Progenitor cell of endocrine pancreas (in vitro differentiated cells): ENCODE measurements at regions not wholly inside any gene's neighbourhood (a gene's known extent, or its start where the extent isn't known, plus 50 kb on each side); places are given as distances from the start of the nearest gene placed in this dataset.

Source experiments
- DNase-seq: peaks from one replicate; pipeline ENCODE4 v3.0.0; 2021; ENCODE audit warnings: low spot score; ENCODE audit not compliant: unreplicated experiment
- H3K27ac Mint-ChIP-seq: 2 replicates; pipeline ENCODE4 v1.8.0; 2021; ENCODE audit warnings: mild to moderate bottlenecking, moderate library complexity, mixed read lengths
- H3K27me3 Mint-ChIP-seq: 2 replicates; pipeline ENCODE4 v1.8.0; 2021; ENCODE audit warnings: mixed read lengths
- H3K36me3 Mint-ChIP-seq: 2 replicates; pipeline ENCODE4 v1.8.0; 2022; ENCODE audit warnings: mixed read lengths; ENCODE audit not compliant: insufficient read depth
- H3K4me1 Mint-ChIP-seq: 2 replicates; pipeline ENCODE4 v1.8.0; 2021; ENCODE audit warnings: low read depth, mixed read lengths
- H3K4me3 Mint-ChIP-seq: 2 replicates; pipeline ENCODE4 v1.8.0; 2021; ENCODE audit warnings: low read depth, mild to moderate bottlenecking, moderate library complexity, mixed read lengths
- H3K9me3 Mint-ChIP-seq: 2 replicates; pipeline ENCODE4 v1.8.0; 2021; ENCODE audit warnings: low read depth, mixed read lengths
- TF ChIP-seq, protein P1 (sequence below): fragments of 200-600 bp; sonication (generic); IDR thresholded peaks from one replicate; pipeline ENCODE4 v1.5.0; 2021; ENCODE audit warnings: antibody characterized with exemption, mild to moderate bottlenecking; ENCODE audit not compliant: unreplicated experiment

DNA sequence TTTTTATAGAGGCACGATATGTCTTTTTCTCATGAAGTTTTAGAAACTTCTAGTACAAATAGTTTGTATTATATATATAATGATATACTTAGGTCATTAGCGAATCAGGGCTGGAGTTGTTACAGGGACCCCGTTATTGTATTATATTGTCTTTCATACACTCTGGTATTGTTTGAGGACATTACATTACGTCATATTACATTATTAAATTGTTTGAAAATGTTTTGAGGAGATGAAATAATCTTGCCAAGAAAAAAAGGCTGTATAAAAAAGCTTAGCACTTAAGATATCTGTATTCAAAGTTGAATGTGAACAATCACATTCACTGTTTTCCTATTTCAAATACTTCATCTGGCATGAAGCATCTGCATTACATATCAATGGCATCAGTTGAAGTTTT, 239.6 kb upstream of the ASCC3 start:
- H3K36me3 Mint-ChIP-seq, result no peaks in the 10 kb centered on the region
- no peak for DNase-seq
- H3K9me3 Mint-ChIP-seq, result no peaks in the 10 kb centered on the region

DNA sequence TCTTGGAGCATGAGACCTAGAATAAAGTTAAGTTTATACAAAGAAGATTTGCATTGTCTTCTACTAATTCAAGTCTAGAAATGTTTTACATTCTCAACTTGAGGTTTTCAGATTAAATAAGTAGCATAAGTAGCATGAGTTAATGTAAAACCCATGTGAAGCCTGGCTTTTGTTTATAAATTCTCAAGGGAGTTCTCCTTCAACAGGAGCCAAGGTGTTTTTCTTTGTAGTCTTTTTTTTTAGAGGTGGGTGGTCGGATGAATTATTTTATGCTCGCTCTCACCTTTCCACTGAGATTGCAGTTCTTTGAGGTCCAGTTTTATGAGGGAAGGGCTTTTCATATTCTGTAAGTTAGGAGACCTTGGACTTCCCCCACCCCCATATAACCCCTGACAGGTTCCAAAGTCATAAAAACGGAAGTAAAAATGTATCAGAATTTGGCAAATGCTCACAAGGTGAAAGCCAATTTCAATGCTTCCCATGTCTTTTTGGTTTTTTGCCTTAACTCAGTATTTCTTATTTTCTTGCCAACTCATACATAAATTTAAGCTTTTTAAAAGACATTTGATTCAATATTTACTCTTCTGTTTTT, 244.3 kb upstream of the ASCC3 start:
- Mint-ChIP-seq H3K27me3 (no peaks in the 10 kb centered on the region), H3K36me3 (no peaks in the 10 kb centered on the region), H3K4me3 (no peak overlapping the region), H3K27ac (no peak overlapping the region), H3K9me3 (no peaks in the 10 kb centered on the region), H3K4me1 (peaks cover 2% of the 10 kb centered on the region)
- DNase-seq, result no peak
- TF ChIP-seq, protein P1, sequence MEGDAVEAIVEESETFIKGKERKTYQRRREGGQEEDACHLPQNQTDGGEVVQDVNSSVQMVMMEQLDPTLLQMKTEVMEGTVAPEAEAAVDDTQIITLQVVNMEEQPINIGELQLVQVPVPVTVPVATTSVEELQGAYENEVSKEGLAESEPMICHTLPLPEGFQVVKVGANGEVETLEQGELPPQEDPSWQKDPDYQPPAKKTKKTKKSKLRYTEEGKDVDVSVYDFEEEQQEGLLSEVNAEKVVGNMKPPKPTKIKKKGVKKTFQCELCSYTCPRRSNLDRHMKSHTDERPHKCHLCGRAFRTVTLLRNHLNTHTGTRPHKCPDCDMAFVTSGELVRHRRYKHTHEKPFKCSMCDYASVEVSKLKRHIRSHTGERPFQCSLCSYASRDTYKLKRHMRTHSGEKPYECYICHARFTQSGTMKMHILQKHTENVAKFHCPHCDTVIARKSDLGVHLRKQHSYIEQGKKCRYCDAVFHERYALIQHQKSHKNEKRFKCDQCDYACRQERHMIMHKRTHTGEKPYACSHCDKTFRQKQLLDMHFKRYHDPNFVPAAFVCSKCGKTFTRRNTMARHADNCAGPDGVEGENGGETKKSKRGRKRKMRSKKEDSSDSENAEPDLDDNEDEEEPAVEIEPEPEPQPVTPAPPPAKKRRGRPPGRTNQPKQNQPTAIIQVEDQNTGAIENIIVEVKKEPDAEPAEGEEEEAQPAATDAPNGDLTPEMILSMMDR, result no peak

More for the DNA sequence above, 239.6 kb upstream of the ASCC3 start:
- Mint-ChIP-seq H3K27ac (no peak overlapping the region), H3K4me1 (peaks cover 2% of the 10 kb centered on the region), H3K27me3 (no peaks in the 10 kb centered on the region), H3K4me3 (no peak overlapping the region)
- TF ChIP-seq, protein P1, result no peak

DNA sequence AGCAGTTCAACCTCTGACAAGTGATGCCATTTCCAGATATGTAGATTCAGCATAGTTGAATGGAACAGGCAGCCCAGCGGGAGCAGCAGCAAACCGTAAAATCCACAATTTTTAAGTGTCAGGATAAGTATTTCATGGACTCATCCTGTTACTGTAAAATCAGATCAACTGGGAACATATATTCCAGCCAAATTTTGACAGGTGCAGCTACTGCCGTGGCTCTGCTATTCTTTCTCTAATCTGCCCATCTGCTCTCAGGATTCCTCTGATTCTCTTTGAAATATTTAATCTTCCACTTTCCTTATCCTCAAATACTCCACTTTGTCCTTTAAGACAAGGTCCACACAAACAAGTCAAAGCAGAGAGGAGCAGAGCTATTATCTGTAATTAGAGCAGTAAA, 245.4 kb upstream of the ASCC3 start:
- TF ChIP-seq, protein P1, result no peak
- DNase-seq, result no peak
- H3K9me3 Mint-ChIP-seq, result no peaks in the 10 kb centered on the region
- no peaks in the 10 kb centered on the region for H3K36me3 Mint-ChIP-seq
- H3K27ac Mint-ChIP-seq, result no peak overlapping the region
- peaks cover 2% of the 10 kb centered on the region for H3K4me1 Mint-ChIP-seq
- no peak overlapping the region for H3K4me3 Mint-ChIP-seq
- H3K27me3 Mint-ChIP-seq, result no peaks in the 10 kb centered on the region

DNA sequence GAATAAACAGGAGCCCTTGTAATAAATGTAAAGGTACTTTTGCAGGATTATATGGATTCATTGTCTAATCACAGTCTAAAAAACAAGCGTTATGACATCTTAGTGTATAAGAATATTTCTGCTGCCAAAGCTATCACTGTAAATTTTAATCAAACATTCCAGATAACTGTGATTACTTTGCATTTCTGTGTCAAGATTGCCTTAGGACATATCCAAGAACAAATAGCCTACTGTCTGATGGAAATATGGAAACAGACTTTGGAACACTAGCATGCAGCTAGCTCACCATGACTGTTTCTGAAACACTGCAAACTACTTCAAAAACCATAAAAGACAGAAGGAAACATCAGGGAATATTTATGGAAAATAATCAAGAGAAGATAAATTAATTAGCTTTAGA, 248.7 kb upstream of the ASCC3 start:
- Mint-ChIP-seq H3K4me1 (peaks cover 2% of the 10 kb centered on the region), H3K4me3 (no peak overlapping the region), H3K27ac (no peak overlapping the region), H3K36me3 (no peaks in the 10 kb centered on the region), H3K9me3 (no peaks in the 10 kb centered on the region), H3K27me3 (no peaks in the 10 kb centered on the region)
- DNase-seq, result no peak
- TF ChIP-seq, protein P1, result no peak

DNA sequence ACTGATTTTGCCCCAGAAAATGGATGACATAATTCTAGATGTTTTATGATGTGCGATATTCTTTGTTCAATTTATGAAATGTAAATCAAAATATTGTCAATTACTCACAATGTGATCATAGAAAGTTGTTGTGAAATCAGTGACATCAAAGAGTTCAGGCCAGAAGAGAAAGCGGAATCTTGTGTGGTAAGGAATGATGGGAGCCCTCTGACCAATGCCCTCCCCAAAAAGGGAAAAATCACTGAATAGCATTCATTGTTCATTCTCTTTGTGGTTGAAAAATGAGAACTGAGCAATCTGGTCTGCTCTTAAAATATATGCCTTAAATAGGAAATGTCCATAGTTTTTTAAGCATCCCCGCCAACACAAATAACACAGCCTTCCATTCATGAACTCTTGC, 247.1 kb upstream of the GRIK2 start:
- Mint-ChIP-seq H3K27me3 (no peaks in the 10 kb centered on the region), H3K9me3 (no peaks in the 10 kb centered on the region), H3K27ac (no peak overlapping the region), H3K4me1 (no peaks in the 10 kb centered on the region), H3K36me3 (no peaks in the 10 kb centered on the region), H3K4me3 (no peak overlapping the region)
- no peak for DNase-seq
- TF ChIP-seq, protein P1, result no peak
